ENCODE measurements at regions not wholly inside any gene's neighbourhood (a gene's known extent, or its start where the extent isn't known, plus 50 kb on each side); places are given as distances from the start of the nearest gene placed in this dataset.
"Not testable (repeated sequence)": the region's sequence is repeated elsewhere in the genome, so short reads cannot be mapped to it uniquely, and the experiment has no call there.

- DNase-seq (ENCODE audit: low spot score): no peak
These were observed 109.8 kb upstream of the SGK1 start for GRCh38 chr6:134427721-134428120.

DNA sequence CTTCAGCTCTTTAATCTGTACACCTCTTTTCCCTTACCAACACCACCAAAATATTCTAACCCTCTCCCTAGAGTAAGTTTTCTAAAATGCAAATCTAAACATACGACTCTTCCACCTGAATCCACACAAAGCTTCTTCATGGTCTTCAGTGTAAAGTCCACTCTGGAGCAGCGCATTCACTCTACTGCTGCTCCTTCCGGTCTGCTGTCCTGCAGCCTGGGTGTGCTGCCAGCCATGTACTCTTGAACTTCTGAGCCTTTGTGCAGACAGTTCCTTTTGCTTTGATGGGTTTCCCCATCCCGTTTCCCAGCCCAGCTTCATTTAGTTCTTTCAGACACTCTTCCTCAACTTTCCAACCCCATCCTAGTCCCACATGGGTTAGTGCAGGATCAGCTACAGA lies 108.7 kb upstream of the SGK1 start:
- no peak for DNase-seq (ENCODE audit: low spot score)

GRCh38 chr6:134425917-134426316 lies 108.0 kb upstream of the SGK1 start:
- DNase-seq (ENCODE audit: low spot score): not testable (repeated sequence)

- DNase-seq (ENCODE audit: low spot score): no peak
These were observed 107.6 kb upstream of the SGK1 start for GRCh38 chr6:134425513-134425912.

DNA sequence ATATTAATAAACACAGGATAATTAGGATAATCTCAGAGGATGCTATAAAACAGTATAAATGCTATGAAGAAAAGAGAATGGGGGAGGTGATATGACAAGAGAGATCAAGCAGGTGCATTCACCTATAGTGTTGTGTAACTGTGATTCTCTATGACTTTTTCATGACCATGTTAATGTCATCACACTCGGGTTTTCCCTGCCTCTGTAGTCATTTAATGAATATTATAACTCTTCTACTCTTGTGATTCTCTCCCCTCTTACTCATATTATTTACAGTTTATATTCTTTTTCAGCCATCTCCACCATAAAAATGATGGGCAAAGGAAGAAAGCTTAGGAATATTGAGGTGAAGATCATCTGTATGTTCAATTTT lies 106.9 kb upstream of the SGK1 start:
- no peak for DNase-seq (ENCODE audit: low spot score)

GRCh38 chr6:134424165-134424797 lies 106.4 kb upstream of the SGK1 start:
- no peak for DNase-seq (ENCODE audit: low spot score)

GRCh38 chr6:134422426-134423231 lies 104.7 kb upstream of the SGK1 start:
- DNase-seq (ENCODE audit: low spot score): no peak

- no peak for DNase-seq (ENCODE audit: low spot score)
These were observed 103.6 kb upstream of the SGK1 start for GRCh38 chr6:134421501-134421900.

GRCh38 chr6:134420614-134421181 lies 102.8 kb upstream of the SGK1 start:
- DNase-seq (ENCODE audit: low spot score): no peak

- no peak for DNase-seq (ENCODE audit: low spot score)
These were observed 101.8 kb upstream of the SGK1 start for GRCh38 chr6:134419716-134420115.

DNA sequence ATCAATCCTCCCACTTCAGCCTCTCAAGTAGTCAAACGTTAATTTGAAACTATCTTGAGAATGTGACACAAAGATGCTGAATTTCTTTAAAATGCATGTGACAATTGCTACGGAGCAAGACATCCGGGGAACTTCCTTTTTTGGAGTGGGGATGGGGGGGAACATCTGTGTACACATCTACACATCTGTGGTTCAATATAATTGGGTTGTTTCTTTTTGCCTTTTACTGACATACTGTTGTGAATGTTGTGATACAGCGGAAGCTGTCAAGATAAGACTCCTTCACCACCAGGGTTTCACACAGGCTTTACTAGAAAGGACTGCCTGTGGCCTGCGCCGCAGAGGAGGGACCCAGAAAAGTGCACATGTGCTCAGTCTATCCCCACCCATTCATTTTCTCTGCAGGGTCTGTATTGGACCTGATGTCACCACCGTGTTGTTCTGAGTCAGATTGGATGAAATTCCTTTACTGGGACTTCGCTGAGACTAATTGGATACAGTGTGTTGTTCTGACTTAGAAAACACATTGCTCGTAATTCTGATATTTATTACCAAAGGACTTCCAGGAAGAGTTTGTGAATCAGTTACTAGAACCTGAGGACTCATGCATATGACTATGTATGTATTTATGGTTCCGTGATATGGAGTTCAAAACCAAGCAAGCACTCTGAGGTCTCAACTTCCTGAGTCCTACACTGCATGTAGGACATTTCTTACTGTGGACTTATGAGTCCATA lies 98.7 kb upstream of the SGK1 start:
- no peak for DNase-seq (ENCODE audit: low spot score)

DNA sequence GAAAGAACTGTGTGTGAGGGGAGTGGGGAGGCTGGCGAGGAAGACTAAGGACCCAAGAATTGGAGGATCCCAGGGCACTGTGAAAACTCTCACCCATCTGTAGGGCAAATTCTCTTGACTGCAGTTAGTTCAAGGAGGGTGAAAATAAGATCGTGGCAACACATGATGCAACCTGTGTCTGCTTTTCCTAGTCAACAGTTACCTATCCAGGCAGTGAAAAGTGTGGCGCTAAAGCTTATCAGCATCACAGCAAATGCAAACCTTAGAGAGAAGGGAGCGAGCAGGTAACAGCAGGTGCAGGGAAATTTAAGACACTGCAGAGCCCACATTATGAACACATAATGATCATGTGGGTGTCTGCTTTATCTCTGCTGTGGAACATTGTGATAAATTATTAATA lies 97.7 kb upstream of the SGK1 start:
- DNase-seq (ENCODE audit: low spot score): no peak

DNA sequence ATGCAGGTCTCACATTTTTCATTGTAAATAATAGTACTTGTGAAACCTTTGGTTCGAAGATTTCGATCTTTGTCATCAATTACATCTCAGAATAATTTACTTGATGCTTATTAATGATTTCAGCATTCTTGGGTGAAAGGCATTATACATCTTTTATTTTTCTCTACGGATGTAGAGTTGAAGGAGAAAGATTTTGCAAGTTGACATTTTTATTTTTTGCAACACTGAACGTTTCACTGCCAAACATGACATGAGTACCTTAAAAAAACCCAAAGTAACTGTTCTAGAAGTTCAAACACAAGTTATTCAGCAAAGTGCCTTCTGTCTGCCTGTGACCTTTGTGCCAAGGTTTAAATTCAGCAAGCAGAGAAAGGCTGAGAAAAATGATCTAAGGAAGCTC lies 97.3 kb upstream of the SGK1 start:
- no peak for DNase-seq (ENCODE audit: low spot score)

GRCh38 chr6:134414793-134415192 lies 96.9 kb upstream of the SGK1 start:
- no peak for DNase-seq (ENCODE audit: low spot score)

DNA sequence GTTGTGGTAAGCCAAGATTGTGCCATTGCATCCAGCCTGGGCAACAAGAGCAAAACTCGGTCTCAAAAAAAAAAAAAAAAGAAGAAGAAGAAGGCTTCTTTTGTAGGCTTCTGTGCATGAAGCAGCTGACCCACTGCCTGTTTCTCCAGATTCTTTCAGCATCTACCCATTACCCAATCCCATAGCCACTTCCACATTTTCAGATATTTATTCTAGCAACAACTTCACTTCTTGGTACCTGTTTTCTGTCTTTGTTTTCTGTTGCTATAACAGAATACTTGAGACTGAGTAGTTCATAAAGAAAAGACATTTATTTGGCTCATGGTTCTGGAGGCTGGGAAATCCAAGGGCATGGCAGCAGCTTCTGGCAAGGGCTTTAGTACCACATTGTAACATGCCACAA lies 95.3 kb upstream of the SGK1 start:
- DNase-seq (ENCODE audit: low spot score): no peak

DNA sequence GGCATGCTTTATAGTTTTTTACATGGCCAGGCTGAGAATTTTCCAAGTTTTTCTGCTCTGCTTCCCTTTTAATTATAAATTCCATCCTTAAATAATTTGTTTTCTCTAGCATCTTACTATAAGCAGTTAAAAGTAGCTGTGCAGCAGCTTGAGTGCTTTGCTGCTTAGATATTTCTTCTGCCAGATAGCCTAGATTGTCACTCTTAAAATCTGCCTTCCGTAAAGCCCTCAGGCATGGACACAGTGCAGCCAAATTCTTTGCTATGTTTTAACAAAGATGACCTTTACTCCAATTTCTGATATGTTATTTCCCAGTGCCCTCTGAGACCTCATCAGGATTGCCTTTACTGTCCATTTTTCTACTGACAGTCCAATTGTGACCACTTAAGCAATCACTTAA lies 92.6 kb upstream of the SGK1 start:
- no peak for DNase-seq (ENCODE audit: low spot score)

- DNase-seq (ENCODE audit: low spot score): no peak
These were observed 89.9 kb upstream of the SGK1 start for GRCh38 chr6:134407791-134408190.

- DNase-seq (ENCODE audit: low spot score): no peak
These were observed 88.4 kb upstream of the SGK1 start for GRCh38 chr6:134406311-134406710.

- no peak for DNase-seq (ENCODE audit: low spot score)
These were observed 87.6 kb upstream of the SGK1 start for GRCh38 chr6:134405386-134406087.

- DNase-seq (ENCODE audit: low spot score): not testable (repeated sequence)
These were observed 85.4 kb upstream of the SGK1 start for GRCh38 chr6:134403312-134403711.

DNA sequence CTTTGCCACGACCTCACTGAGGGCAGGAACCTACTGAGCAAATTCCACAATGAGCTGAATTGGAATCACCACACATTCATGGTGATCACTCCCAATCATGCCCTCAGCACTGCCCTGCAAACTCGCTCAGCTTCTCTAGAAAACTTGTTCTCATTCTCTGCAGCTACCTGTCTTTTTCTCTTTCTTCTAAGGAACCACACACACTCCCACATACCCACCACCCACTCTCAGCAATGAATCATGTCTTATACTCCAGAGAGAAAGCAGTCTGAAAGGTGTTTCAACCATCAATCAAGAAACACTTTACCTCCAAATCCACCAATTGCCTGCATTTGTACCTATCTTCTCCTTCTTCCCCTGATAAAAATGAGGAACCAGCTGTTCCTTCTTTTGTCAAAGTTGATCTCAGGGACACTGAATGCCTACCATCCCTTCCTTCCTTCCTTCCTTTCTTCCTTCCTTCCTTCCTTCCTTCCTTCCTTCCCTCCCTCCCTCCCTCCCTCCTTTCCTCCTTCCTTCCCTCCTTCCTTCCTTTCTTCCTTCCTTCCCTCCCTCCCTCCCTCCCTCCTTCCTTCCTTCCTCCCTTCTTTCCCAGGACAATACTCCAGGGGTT lies 84.6 kb upstream of the SGK1 start:
- no peak for DNase-seq (ENCODE audit: low spot score)

GRCh38 chr6:134400941-134401340 lies 83.0 kb upstream of the SGK1 start:
- no peak for DNase-seq (ENCODE audit: low spot score)
